ENCODE measurements at regions not wholly inside any gene's neighbourhood (a gene's known extent, or its start where the extent isn't known, plus 50 kb on each side); places are given as distances from the start of the nearest gene placed in this dataset.

- no peak for TF ChIP-seq CREB5 (CRISPR knock-in tag; IDR thresholded peaks at IDR 0.05; ENCODE audit: low read depth)
- TF ChIP-seq GLIS3 (CRISPR knock-in tag; IDR thresholded peaks at IDR 0.05), result no peak
- TF ChIP-seq ZNF565 (CRISPR knock-in tag; conservative IDR thresholded peaks at IDR 0.05; ENCODE audit: low read depth), result no peak
- no peak for TF ChIP-seq ZNF8 (CRISPR knock-in tag; IDR thresholded peaks at IDR 0.05)
- no peak for TF ChIP-seq ESRRG (CRISPR knock-in tag; IDR thresholded peaks at IDR 0.05)
- TF ChIP-seq ARNTL (CRISPR knock-in tag; IDR thresholded peaks at IDR 0.05; ENCODE audit: borderline replicate concordance, low read depth), result no peak
- no peak for TF ChIP-seq PATZ1 (CRISPR knock-in tag; IDR thresholded peaks at IDR 0.05; ENCODE audit: borderline replicate concordance)
- no peak for TF ChIP-seq ZC3H10 (CRISPR knock-in tag; IDR thresholded peaks at IDR 0.05)
- TF ChIP-seq ISL1 (CRISPR knock-in tag; IDR thresholded peaks at IDR 0.05), result no peak
- no peak for TF ChIP-seq TOX (CRISPR knock-in tag; IDR thresholded peaks at IDR 0.05; ENCODE audit: borderline replicate concordance)
- no peak for TF ChIP-seq ZFP3 (CRISPR knock-in tag; IDR thresholded peaks at IDR 0.05)
Measured at GRCh38 chr1:199122085-199122484, 483.2 kb downstream of the PTPRC start.
